ENCODE measurements at regions not wholly inside any gene's neighbourhood (a gene's known extent, or its start where the extent isn't known, plus 50 kb on each side); places are given as distances from the start of the nearest gene placed in this dataset.

DNA sequence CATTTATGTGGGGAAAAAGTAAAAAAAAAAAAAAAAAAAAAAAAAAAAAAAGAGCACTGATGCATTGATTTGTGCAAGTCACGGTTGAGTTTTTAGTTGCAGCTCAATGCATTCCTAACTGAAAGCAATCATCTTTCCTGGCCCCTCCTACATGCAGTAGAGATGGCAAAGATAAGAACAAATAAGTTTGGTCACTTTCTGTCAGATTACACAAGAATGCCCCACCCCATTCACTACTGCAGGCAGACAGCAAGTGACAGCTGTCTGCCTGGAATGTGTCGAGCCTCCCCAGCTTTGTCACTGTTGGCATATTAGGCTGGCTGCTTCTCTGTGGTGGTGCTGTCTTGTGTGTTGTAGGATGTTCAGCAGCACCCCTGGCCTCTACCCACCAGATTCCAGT, 243.5 kb downstream of the FOXL1 start:
- 100% methylated on average over 1 of the region's 2 CpGs for WGBS (ENCODE audit: insufficient coverage)
- H3K36me3 ChIP-seq (ENCODE audit: control insufficient read depth, insufficient read depth, low read length) = no peaks in the 10 kb centered on the region
- no peak overlapping the region for H3K27ac ChIP-seq (ENCODE audit: low read length)
- DNase-seq (no peak), ATAC-seq (no peak)
- no peak overlapping the region for H3K4me3 ChIP-seq (ENCODE audit: low read length)
- TF ChIP-seq, protein P1, sequence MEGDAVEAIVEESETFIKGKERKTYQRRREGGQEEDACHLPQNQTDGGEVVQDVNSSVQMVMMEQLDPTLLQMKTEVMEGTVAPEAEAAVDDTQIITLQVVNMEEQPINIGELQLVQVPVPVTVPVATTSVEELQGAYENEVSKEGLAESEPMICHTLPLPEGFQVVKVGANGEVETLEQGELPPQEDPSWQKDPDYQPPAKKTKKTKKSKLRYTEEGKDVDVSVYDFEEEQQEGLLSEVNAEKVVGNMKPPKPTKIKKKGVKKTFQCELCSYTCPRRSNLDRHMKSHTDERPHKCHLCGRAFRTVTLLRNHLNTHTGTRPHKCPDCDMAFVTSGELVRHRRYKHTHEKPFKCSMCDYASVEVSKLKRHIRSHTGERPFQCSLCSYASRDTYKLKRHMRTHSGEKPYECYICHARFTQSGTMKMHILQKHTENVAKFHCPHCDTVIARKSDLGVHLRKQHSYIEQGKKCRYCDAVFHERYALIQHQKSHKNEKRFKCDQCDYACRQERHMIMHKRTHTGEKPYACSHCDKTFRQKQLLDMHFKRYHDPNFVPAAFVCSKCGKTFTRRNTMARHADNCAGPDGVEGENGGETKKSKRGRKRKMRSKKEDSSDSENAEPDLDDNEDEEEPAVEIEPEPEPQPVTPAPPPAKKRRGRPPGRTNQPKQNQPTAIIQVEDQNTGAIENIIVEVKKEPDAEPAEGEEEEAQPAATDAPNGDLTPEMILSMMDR (IDR thresholded peaks at IDR 0.05) = no peak
- Mint-ChIP-seq H3K4me3 (no peak overlapping the region), H3K9me3 (no peaks in the 10 kb centered on the region), H3K27ac (no peak overlapping the region), H3K27me3 (ENCODE audit: low read depth in 2 of 2) (peaks cover 23 to 70% of the 10 kb centered on the region in 2 donors), H3K36me3 (no peaks in the 10 kb centered on the region), H3K4me1 (no peaks in the 10 kb centered on the region)
- no peaks in the 10 kb centered on the region for H3K27me3 ChIP-seq (ENCODE audit: control insufficient read depth, insufficient read depth, low read length)
- no peaks in the 10 kb centered on the region for H3K9me3 ChIP-seq (ENCODE audit: control insufficient read depth, insufficient read depth, low read length)
- intact Hi-C loops (cut with micrococcal nuclease) = no loop called here
- H3K4me1 ChIP-seq (ENCODE audit: control insufficient read depth, insufficient read depth, low read length) = no peaks in the 10 kb centered on the region

- DNase-seq = no peak
- ATAC-seq = no peak
- TF ChIP-seq, protein P1 (IDR thresholded peaks at IDR 0.05) = no peak
- Histone ChIP-seq H3K9me3 (ENCODE audit: control insufficient read depth, insufficient read depth, low read length) (no peaks in the 10 kb centered on the region), H3K27me3 (ENCODE audit: control insufficient read depth, insufficient read depth, low read length) (no peaks in the 10 kb centered on the region), H3K4me1 (ENCODE audit: control insufficient read depth, insufficient read depth, low read length) (no peaks in the 10 kb centered on the region), H3K36me3 (ENCODE audit: control insufficient read depth, insufficient read depth, low read length) (no peaks in the 10 kb centered on the region), H3K4me3 (ENCODE audit: low read length) (no peak overlapping the region), H3K27ac (ENCODE audit: low read length) (no peak overlapping the region)
- no peaks in the 10 kb centered on the region for H3K9me3 Mint-ChIP-seq
- peaks cover 28 to 70% of the 10 kb centered on the region in 2 donors for H3K27me3 Mint-ChIP-seq (ENCODE audit: low read depth in 2 of 2)
- no peaks in the 10 kb centered on the region for H3K4me1 Mint-ChIP-seq
- intact Hi-C loops (cut with micrococcal nuclease) = no loop called here
- H3K27ac Mint-ChIP-seq = no peak overlapping the region
- no peaks in the 10 kb centered on the region for H3K36me3 Mint-ChIP-seq
- WGBS (ENCODE audit: insufficient coverage) = 74% methylated on average over 8 of the region's 8 CpGs
- H3K4me3 Mint-ChIP-seq = no peak overlapping the region
These were observed 244.8 kb downstream of the FOXL1 start for GRCh38 chr16:86823125-86823524.

GRCh38 chr16:86823888-86824671, 245.7 kb downstream of the FOXL1 start:
- 83% methylated on average over 22 of the region's 22 CpGs for WGBS (ENCODE audit: insufficient coverage)
- no peak for DNase-seq
- no peaks in the 10 kb centered on the region for H3K4me1 Mint-ChIP-seq
- Histone ChIP-seq H3K4me1 (ENCODE audit: control insufficient read depth, insufficient read depth, low read length) (no peaks in the 10 kb centered on the region), H3K27ac (ENCODE audit: low read length) (no peak overlapping the region), H3K36me3 (ENCODE audit: control insufficient read depth, insufficient read depth, low read length) (no peaks in the 10 kb centered on the region), H3K27me3 (ENCODE audit: control insufficient read depth, insufficient read depth, low read length) (no peaks in the 10 kb centered on the region), H3K4me3 (ENCODE audit: low read length) (no peak overlapping the region), H3K9me3 (ENCODE audit: control insufficient read depth, insufficient read depth, low read length) (no peaks in the 10 kb centered on the region)
- intact Hi-C loops (cut with micrococcal nuclease) = no loop called here
- peaks cover 33 to 69% of the 10 kb centered on the region in 2 donors for H3K27me3 Mint-ChIP-seq (ENCODE audit: low read depth in 2 of 2)
- H3K27ac Mint-ChIP-seq = no peak overlapping the region
- no peaks in the 10 kb centered on the region for H3K9me3 Mint-ChIP-seq
- ATAC-seq = no peak
- H3K4me3 Mint-ChIP-seq = no peak overlapping the region
- H3K36me3 Mint-ChIP-seq = no peaks in the 10 kb centered on the region
- TF ChIP-seq, protein P1 (IDR thresholded peaks at IDR 0.05) = no peak

All from natural killer cell (primary cell).